Amniotic epithelial cell (primary cell): ENCODE measurements at regions not wholly inside any gene's neighbourhood (a gene's known extent, or its start where the extent isn't known, plus 50 kb on each side); places are given as distances from the start of the nearest gene placed in this dataset.
A peak's percentile ranks its signal among the peaks of the same experiment; 100 is the strongest.
"Not testable (repeated sequence)": the region's sequence is repeated elsewhere in the genome, so short reads cannot be mapped to it uniquely, and the experiment has no call there.

Experiments used
- DNase-seq: peaks from one replicate; pipeline ENCODE4 v3.0.0-alpha.2; 2010; ENCODE audit warnings: low read depth

DNA sequence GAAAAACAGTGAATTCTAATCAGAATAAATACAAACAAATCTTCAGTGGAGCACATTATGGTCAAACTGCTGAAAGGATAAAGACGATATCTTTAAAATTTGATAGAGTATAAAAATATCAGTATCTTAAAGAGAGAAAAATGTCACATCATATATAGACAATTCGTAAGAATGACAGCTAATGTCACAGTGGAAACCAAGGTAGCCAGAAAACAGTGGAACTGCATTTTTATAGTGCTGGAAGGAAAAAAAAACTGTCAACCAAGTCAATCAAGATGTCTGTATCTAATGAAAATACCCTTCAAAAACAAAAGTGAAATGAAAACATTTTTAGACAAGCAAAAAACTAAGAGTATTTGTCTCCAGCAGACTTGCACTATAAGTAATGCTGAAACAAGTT lies 73.4 kb upstream of the HMGXB4 start:
- no peak for DNase-seq

DNA sequence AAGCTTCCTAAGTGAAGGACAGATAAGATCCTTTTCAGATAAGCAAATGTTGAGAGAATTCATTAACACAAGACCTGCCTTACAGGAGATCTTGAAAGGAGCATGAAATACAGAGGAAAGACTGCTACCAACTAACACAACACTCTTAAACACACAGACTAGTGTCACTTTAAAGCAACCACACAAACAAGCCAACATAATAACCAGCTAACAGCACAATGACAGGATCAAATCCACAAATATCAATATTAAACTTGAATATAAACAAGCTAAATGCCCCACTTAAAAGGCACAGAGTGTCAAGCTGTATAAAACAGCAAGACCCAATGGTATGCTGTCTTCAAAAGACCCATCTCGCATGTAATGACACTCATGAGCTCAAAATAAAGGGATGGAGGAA lies 70.8 kb upstream of the HMGXB4 start:
- DNase-seq = no peak

GRCh38 chr22:35188930-35189329 lies 68.4 kb upstream of the HMGXB4 start:
- DNase-seq = not testable (repeated sequence)

GRCh38 chr22:35189559-35189958 lies 67.7 kb upstream of the HMGXB4 start:
- no peak for DNase-seq

GRCh38 chr22:35191412-35191811 lies 65.9 kb upstream of the HMGXB4 start:
- peak; percentile 46 for DNase-seq

DNA sequence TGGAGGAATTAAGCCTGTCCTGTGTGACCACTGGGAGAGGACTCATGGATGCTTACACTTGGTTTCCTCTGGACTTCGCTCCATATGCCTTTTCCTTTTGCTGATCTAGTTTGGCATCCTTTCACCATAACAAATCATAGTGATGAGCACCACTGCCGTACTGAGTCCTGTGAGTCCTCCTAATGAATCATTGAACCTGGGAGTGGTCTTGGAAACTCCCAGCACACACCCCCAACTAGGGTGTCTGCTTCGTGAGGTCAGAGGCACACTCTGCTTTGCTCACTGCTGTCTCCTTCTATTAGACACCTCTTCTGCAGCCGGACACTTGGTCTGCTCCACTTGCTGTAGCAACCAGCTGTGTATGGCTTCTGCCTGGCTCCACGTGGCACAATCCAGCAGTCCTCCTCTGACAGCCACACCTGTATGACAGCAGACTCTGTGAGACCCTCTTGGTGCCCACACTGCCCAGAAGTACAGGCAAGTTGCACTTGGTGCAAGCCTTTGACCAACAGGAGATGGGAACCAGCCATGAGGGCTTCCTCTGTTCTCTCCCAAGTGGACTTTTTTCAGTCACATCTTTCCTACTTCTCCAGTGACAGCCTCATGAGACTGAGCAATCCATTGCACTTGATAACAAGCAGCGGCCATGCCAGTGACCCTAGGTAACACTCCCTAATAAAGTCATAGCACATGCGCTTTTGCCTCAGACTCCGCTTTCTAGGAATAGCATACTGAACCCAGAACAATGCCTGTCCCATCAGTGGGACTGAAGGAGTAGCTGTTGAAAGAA lies 65.0 kb upstream of the HMGXB4 start:
- DNase-seq = peak; percentile 7

GRCh38 chr22:35195226-35195625 lies 62.1 kb upstream of the HMGXB4 start:
- no peak for DNase-seq

- DNase-seq = no peak
Observed at GRCh38 chr22:35195821-35196220, 61.5 kb upstream of the HMGXB4 start.

DNA sequence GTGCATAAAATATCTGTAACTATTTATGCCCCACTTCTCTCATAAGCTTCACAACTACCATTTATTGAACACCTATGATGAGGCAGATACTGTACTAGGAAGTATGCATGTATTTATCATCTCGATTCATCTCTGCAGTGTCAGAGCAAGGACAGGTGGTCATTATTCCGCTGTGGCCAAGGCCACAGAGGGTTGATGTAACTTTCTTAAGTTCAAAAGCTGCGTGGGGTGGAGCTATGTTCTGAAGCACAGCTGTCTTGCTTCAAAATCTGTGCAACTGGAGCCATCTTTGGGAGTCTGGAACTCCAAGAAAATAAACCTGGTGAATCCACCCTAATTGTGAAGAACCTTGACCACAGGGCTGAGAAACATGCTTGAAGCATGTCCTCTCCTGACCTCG lies 60.2 kb upstream of the HMGXB4 start:
- no peak for DNase-seq

DNA sequence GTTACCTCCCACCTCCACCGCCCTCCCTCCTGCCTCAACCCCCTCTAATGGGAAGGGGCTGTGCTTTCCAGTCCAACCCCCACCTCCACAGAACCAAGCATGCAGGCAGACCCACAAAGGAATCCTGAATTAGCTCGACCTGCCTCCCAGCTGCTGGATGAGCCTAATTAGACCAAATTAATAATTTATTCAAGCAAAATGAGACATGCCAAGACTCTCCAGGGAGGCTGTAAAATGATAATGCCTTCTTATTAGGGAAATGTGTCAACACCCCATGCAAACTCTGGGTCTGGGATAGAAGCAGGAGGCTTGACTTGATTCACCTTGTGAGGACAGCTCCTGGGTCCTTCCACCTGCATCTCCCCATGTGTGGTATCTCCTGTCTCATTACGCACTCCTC lies 59.4 kb upstream of the HMGXB4 start:
- DNase-seq = no peak

DNA sequence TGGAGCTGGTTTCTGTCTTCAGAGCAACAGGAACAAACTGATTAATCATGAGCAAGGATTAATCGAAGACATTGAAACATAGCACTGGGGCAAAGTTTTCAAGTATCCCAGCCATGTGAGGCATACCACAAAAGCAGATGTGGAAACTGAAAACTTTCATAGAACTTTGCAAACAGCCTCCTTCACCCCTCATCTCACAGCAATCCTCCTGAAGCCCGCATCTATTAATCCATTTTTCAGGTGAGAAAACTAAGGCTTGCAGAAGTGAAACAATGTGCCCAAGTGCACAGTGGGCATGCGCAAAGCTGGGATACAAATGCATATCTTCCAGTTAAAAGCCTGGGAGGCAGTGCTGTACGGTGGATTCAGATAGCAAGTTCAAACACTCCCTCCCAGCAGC lies 58.6 kb upstream of the HMGXB4 start:
- DNase-seq = no peak

GRCh38 chr22:35202376-35202775 lies 54.9 kb upstream of the HMGXB4 start:
- peak; percentile 31 for DNase-seq

DNA sequence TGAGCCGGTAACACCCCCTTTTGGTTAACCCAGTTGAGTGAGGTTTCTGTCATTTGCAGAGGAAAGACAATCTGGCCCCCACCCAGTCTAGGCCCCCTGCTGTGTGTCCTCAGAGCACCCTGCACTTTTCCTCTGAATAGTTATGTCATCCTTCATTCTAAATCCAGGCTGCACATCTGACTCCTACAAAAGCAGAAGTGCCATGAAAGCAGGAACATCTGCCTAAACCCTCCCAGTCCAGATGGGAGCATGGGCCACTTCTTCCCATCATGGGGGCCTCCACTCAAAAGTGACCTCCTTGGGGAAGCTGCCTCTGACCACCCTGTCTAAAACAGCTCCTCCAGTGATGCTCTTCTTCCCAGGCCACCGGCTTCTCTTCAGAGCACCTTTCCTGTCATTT lies 53.7 kb upstream of the HMGXB4 start:
- no peak for DNase-seq

GRCh38 chr22:35204807-35205775 lies 52.2 kb upstream of the HMGXB4 start:
- DNase-seq = no peak

- peak; percentile 48 for DNase-seq
Observed at GRCh38 chr22:35205961-35206360, 51.3 kb upstream of the HMGXB4 start.

DNA sequence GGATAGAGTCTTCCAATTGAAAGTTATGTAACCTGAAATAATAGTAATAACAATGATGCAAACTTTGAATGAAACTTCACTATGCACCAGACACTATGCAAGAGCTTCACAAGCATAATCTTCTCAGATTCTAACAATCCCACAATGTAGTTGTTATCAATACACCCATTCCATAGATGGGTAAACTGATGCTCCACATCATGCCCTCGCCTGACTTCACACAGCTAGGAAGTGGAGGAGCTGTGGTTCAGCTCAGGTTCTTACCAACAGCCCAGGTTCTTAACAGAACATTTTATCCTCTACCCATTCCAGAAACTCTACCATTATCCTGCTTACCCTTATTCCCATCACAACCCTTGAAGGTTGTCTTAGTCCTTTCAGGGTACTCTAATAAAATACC lies 50.4 kb upstream of the HMGXB4 start:
- no peak for DNase-seq
